IMR-90 (cell line): ENCODE measurements at regions not wholly inside any gene's neighbourhood (a gene's known extent, or its start where the extent isn't known, plus 50 kb on each side); places are given as distances from the start of the nearest gene placed in this dataset.

ENCODE experiments used
- ATAC-seq: fragments of 200-7000 bp; cut with Tn5 transposase; 2 replicates; pipeline ENCODE4 v1.9.1; 2020; ENCODE audit warnings: low read depth, mild to moderate bottlenecking, moderate library complexity
- BruUV-seq: library from RNA; stranded (reverse); fragments of 400-500 nt; replicated peaks from 2 replicates; lab custom pipeline; 2021; lab: Mats Ljungman, UMichigan
- CTCF ChIA-PET: fragments of 300-600 bp; formaldehyde crosslinking; extraction: SDS; loops from one replicate; lab custom pipeline; 2021; ENCODE audit warnings: antibody characterized with exemption; lab: Yijun Ruan, JAX
- POLR2A ChIA-PET: fragments of 300-600 bp; sonication (Branson Sonifier 250); formaldehyde crosslinking; loops from one replicate; lab custom pipeline; 2022; ENCODE audit warnings: antibody characterized with exemption; ENCODE audit not compliant: unreplicated experiment; lab: Charles Lee
- DNase-seq: peaks from one replicate; pipeline ENCODE4 v3.0.0; 2013
- H2AFZ ChIP-seq: replicated peaks from 2 replicates; pipeline ENCODE3; 2013; ENCODE audit warnings: low read length, mild to moderate bottlenecking; ENCODE audit not compliant: poor library complexity
- H2AK5ac ChIP-seq: 2 replicates; pipeline ENCODE4 v1.6.1; 2013; ENCODE audit warnings: low read depth, low read length, inconsistent platforms
- H2AK9ac ChIP-seq: replicated peaks from 2 replicates; pipeline ENCODE3; 2013; ENCODE audit warnings: mild to moderate bottlenecking, low read depth, low read length, moderate library complexity; ENCODE audit not compliant: poor library complexity
- H2BK120ac ChIP-seq: 2 replicates; pipeline ENCODE4 v1.6.1; 2013; ENCODE audit warnings: low read depth, low read length, inconsistent platforms
- H2BK15ac ChIP-seq: 3 replicates; pipeline ENCODE4 v1.6.1; 2013; ENCODE audit warnings: low read depth, low read length, inconsistent platforms
- H2BK20ac ChIP-seq: 2 replicates; pipeline ENCODE4 v1.6.1; 2013; ENCODE audit warnings: low read depth, mild to moderate bottlenecking, inconsistent platforms, low read length, moderate library complexity
- H2BK5ac ChIP-seq: 2 replicates; pipeline ENCODE4 v1.6.1; 2013; ENCODE audit warnings: mild to moderate bottlenecking, low read depth, low read length, inconsistent platforms; ENCODE audit not compliant: poor library complexity, severe bottlenecking
- H3K14ac ChIP-seq: replicated peaks from 2 replicates; pipeline ENCODE4 v1.6.1; 2013; ENCODE audit warnings: low read depth, low read length, inconsistent platforms
- H3K18ac ChIP-seq: 2 replicates; pipeline ENCODE4 v1.6.1; 2013; ENCODE audit warnings: low read depth, low read length, control low read depth
- H3K23ac ChIP-seq: 2 replicates; pipeline ENCODE4 v1.6.1; 2013; ENCODE audit warnings: low read depth, low read length, inconsistent platforms
- H3K27ac ChIP-seq: 2 replicates; pipeline ENCODE4 v1.5.1; 2013; ENCODE audit warnings: mild to moderate bottlenecking, control low read depth, low read length; ENCODE audit not compliant: insufficient read depth
- H3K27me3 ChIP-seq: 2 replicates; pipeline ENCODE4 v1.6.1; 2013; ENCODE audit warnings: low read length; ENCODE audit not compliant: control insufficient read depth, insufficient read depth
- H3K36me3 ChIP-seq: 2 replicates; pipeline ENCODE4 v1.6.1; 2013; ENCODE audit warnings: low read length, mixed read lengths; ENCODE audit not compliant: control insufficient read depth, insufficient read depth
- H3K4ac ChIP-seq: 2 replicates; pipeline ENCODE4 v1.6.1; 2013; ENCODE audit warnings: low read depth, low read length, inconsistent platforms
- H3K4me1 ChIP-seq: 2 replicates; pipeline ENCODE4 v1.6.1; 2013; ENCODE audit warnings: low read length, mixed read lengths; ENCODE audit not compliant: control insufficient read depth, insufficient read depth
- H3K4me2 ChIP-seq: 2 replicates; pipeline ENCODE4 v1.6.1; 2013; ENCODE audit warnings: low read depth, mild to moderate bottlenecking, control low read depth, low read length, moderate library complexity
- H3K4me3 ChIP-seq: 2 replicates; pipeline ENCODE4 v1.5.1; 2013; ENCODE audit warnings: low read depth, mild to moderate bottlenecking, control low read depth, low read length, moderate library complexity; ENCODE audit not compliant: insufficient read depth
- H3K56ac ChIP-seq: 2 replicates; pipeline ENCODE4 v1.6.1; 2013; ENCODE audit warnings: low read length, inconsistent platforms; ENCODE audit not compliant: insufficient read depth; ENCODE audit errors: extremely low read depth
- H3K79me1 ChIP-seq, 2 experiments: 2 replicates each; pipeline ENCODE4 v1.6.1; 2013; ENCODE audit warnings: low read length in 2 of 2, inconsistent platforms in 1 of 2, low read depth in 1 of 2
- H3K9ac ChIP-seq: 2 replicates; pipeline ENCODE4 v1.6.1; 2013; ENCODE audit warnings: low read depth, low read length, control low read depth
- H3K9me1 ChIP-seq: 2 replicates; pipeline ENCODE4 v1.6.1; 2013; ENCODE audit warnings: low read length, inconsistent platforms; ENCODE audit not compliant: insufficient read depth
- H3K9me3 ChIP-seq: 2 replicates; pipeline ENCODE4 v1.6.1; 2013; ENCODE audit warnings: low read length; ENCODE audit not compliant: control insufficient read depth, insufficient read depth
- H4K20me1 ChIP-seq: 2 replicates; pipeline ENCODE4 v1.6.1; 2013; ENCODE audit warnings: low read length, inconsistent platforms; ENCODE audit not compliant: insufficient read depth
- H4K5ac ChIP-seq: 2 replicates; pipeline ENCODE4 v1.6.1; 2013; ENCODE audit warnings: mild to moderate bottlenecking, low read depth, low read length, control low read depth
- H4K8ac ChIP-seq, 2 experiments: 2 replicates each; pipeline ENCODE4 v1.6.1; 2013; ENCODE audit warnings: low read depth in 2 of 2, low read length in 2 of 2, control low read depth in 1 of 2, inconsistent platforms in 1 of 2
- H4K91ac ChIP-seq: 2 replicates; pipeline ENCODE4 v1.6.1; 2013; ENCODE audit warnings: low read depth, low read length, inconsistent platforms; ENCODE audit not compliant: insufficient read depth
- CEBPB ChIP-seq: IDR thresholded peaks from 2 replicates; pipeline ENCODE4 v1.6.1; 2012; ENCODE audit warnings: low read depth, low read length, improper control_type of control experiment
- MAZ ChIP-seq: IDR thresholded peaks from 2 replicates; pipeline ENCODE4 v1.6.1; 2012; ENCODE audit warnings: low read depth, mild to moderate bottlenecking, low read length, improper control_type of control experiment, moderate library complexity, borderline replicate concordance
- MXI1 ChIP-seq: IDR thresholded peaks from 2 replicates; pipeline ENCODE4 v1.6.1; 2012; ENCODE audit warnings: low read depth, mild to moderate bottlenecking, low read length, moderate library complexity, borderline replicate concordance
- POLR2A ChIP-seq: IDR thresholded peaks from 2 replicates; pipeline ENCODE4 v1.6.1; 2012; ENCODE audit warnings: mild to moderate bottlenecking, low read depth, low read length
- RAD21 ChIP-seq: IDR thresholded peaks from 2 replicates; pipeline ENCODE4 v1.6.1; 2012; ENCODE audit warnings: low read length, improper control_type of control experiment
- SMC3 ChIP-seq: fragments of 150-350 bp; IDR thresholded peaks from 2 replicates; pipeline ENCODE4 v1.6.1; 2016; ENCODE audit warnings: low read depth, mild to moderate bottlenecking, antibody characterized with exemption, low read length, moderate library complexity
- dilution Hi-C: fragments of 300-500 bp; cut with HindIII; formaldehyde crosslinking; loops from one replicate; pipeline ENCODE4 v1.14.3; 2018; ENCODE audit warnings: low sequenced_read_pairs; ENCODE audit not compliant: unreplicated experiment
- in situ Hi-C: fragments of 300-500 bp; cut with MboI; formaldehyde crosslinking; loops from 3 replicates; pipeline ENCODE4 v1.14.3; 2019; ENCODE audit warnings: low sequenced_read_pairs, inconsistent platforms, mixed read lengths
- intact Hi-C: fragments of 100-400 bp; cut with micrococcal nuclease; formaldehyde crosslinking; loops from 2 replicates; pipeline ENCODE4 v1.10.0; 2022

DNA sequence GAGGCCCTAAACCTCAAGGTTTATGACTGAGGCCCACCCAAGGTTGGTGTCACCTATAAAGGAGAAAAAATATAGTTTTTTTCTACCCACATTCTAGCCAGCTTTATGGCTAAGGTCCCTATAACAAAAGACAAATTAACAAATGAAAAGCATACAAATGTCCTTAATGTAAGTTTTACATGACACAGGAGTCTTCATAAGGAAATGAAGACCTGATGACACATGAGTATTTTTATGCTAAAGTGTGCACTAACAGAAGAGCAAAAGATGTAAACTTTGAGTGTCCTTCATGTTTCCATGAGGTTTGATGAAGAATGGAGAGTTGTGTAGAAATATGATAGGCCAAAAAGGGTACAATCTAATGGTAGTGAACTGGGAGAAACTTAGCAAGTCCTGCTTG lies 114.7 kb upstream of the INTU start:
- Histone ChIP-seq H2BK5ac (no peak overlapping the region), H4K20me1 (no peaks in the 10 kb centered on the region), H2AK5ac (no peak overlapping the region), H4K91ac (no peak overlapping the region), H2AK9ac (no peak overlapping the region), H3K9me1 (no peaks in the 10 kb centered on the region), H3K79me1 (no peaks in the 10 kb centered on the region), H3K18ac (no peak overlapping the region), H2BK120ac (no peak overlapping the region), H3K23ac (no peak overlapping the region), H2BK15ac (no peak overlapping the region), H3K36me3 (no peaks in the 10 kb centered on the region), H3K14ac (no peak overlapping the region), H3K56ac (no peak overlapping the region), H2BK20ac (no peak overlapping the region), H3K4me3 (no peak overlapping the region), H3K27ac (no peak overlapping the region), H3K9me3 (no peaks in the 10 kb centered on the region), H2AFZ (no peak overlapping the region), H3K4ac (no peak overlapping the region), H3K4me2 (no peak overlapping the region), H4K8ac (no peak overlapping the region), H3K9ac (no peak overlapping the region), H3K27me3 (no peaks in the 10 kb centered on the region), H3K4me1 (no peaks in the 10 kb centered on the region), H4K5ac (no peak overlapping the region)
- in situ Hi-C loops (loop anchor here (25.0 kb wide), 1 partner anchor 94 kb away; no protein-coding TSS in a partner anchor), intact Hi-C loops (no loop called here), dilution Hi-C loops (no loop called here)
- ChIA-PET CTCF (no interaction called here), POLR2A (no interaction called here)
- DNase-seq (no peak), ATAC-seq (no peak)
- TF ChIP-seq SMC3 (no peak), MAZ (no peak), CEBPB (no peak), POLR2A (no peak), MXI1 (no peak), RAD21 (no peak)
- BruUV-seq: no TSS peak
